ENCODE measurements at regions not wholly inside any gene's neighbourhood (a gene's known extent, or its start where the extent isn't known, plus 50 kb on each side); places are given as distances from the start of the nearest gene placed in this dataset.
"Not testable (repeated sequence)": the region's sequence is repeated elsewhere in the genome, so short reads cannot be mapped to it uniquely, and the experiment has no call there.

DNA sequence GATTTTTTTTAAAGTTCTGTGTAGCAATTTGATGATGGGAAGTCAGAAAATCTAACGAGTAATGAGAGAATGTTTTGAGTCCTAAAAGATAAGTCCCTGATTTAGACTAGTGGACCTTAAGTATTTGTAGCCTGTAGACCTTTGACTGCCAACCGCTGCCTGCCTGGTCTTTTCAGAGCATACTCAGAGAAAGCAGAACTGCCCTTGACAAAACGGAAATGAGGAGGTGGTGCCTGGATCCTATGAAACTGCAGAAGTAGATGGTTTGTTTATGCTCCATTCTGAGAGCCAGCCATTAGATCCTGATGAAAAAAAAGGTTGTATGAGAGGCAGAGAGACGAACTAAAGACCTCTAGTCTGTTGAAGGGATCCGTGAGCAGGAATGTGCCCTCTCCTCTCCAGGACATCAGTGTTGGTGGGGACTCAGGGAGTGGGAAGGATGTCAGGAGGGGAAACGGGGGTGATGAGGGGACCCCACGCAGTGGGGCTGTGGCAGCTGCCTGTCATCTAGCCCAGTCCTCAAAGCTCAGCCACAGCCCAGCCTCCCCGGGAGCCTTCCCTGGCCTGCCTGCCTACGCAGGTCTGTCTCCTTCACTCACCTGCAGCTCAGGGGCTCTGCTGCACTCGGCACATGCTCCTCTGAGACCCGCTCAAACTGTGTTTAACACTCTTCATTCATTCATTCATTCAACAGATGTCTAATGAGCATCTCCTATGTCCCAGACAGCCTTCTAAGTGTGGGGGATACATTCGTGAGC, 447.5 kb downstream of the AACS start:
- no peak for DNase-seq

DNA sequence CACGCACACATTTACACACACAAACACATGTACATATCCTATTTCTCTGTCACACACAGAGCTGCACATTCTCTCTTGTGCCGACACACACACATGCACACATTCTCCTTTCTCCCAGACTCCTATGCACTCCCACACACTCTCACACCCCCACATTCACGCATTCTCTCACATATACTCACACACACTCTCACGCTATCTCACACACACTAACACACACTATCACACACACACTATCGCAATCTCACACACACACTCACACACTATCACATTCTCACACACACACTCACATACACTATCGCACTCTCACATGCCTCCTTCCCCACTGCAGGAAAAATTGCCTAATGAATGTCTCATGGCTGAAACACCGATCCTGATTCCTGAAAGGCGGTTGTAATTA, 450.7 kb downstream of the AACS start:
- DNase-seq = no peak

DNA sequence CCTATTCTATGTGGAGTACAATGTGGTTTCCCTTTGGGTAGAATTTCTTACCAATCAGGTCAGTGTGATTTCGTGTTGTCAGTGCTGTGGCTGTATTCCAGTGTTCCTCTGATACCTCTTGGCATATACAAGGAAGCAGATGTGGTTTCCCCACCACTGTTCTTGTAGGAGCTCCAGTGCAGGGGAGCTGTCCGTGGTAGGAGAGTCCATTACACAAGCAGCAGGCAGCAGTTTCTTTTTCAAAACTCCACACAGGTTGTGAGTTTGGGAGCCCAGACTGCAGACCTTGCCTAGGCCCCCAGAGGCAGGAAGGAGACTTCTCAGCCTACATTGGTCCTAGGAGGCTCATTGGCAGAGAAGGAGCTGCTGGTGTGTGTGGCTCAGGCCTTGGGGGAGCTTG, 452.8 kb downstream of the AACS start:
- DNase-seq = no peak

DNA sequence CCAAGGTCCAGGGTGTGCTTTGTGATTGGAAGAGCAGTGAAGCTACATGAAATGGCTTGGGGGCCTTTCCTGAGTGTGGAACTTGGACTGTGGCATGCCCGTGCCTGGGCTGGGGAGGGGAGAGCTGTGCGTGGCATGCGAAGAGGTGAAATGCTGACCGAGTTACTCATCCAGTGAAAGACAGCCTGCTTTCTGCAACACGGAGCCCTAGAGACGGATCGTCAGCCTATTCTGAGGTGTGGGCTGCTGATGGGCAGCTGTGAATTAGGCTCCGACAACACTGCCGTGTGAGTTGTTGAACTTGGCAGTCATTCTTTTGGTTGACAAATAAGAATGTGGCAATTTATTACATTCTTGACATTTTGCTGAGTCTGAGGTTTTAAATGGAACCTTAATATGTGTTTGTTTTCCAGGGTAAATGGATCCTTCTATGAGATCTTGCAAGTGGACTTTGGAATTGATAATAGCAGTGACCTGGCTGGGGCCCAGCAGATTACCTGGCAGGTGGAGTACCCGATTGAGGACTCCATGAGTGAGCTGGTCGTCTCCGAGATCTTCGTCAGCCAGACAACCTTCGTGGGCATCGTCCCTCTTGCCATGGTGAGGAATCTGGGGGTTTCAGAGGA, 453.9 kb downstream of the AACS start:
- DNase-seq = no peak

DNA sequence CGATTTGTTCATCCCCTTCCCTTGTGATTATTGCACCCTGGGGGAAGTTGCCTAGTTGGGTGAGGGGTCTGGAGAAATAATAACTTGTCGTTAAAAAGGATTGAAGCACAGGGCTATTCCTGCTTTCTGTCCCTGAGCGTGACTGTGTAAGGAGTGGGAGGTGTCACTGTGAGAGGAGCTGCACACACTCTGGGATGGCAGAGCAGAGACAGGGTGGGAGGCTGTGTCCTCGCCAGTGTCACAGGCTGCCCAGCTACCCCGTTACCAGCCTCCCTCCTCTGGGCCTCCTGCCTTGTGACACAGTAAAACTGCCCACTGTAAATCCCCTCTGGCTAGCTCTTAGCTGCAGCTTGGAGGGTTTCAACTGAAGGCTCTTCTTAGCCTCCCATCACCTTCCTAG, 460.6 kb downstream of the AACS start:
- no peak for DNase-seq

DNA sequence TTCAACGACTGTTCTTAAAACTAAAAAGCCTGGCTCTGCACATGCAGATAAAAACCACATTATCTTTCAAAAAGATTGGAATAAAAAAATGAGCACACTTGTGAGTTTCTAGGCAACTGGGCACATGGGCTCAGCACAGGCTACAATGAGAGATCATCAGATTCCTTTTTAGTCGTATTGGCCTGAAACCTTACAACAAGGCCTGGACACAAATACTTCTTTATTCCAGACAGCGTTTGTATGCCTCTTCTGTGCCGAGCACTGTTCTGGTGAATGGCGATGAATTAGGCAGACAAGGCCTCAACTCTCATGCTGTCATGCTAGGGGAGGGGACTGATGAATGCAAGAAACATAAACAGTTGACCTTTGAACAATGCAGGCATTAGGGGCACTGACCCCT, 463.0 kb downstream of the AACS start:
- DNase-seq = no peak

DNA sequence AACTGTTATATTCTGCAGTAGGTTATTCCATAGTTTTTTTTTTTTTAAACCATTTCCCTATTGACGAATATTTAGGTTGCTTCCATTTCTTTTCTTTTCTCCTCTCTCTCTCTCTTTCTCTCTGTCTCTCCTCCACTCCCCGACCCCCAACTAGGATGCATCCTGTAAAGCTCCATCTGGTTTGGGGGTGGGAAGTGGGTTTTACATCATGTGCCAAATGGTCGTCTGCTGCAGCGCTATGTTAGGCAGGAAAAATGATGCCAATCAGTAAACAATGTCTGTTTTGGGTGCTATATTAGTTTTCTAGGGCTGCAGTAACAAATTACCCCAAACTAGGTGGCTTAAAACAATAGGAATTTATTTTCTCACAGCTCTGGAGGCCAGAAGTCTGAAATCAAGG, 465.0 kb downstream of the AACS start:
- no peak for DNase-seq

DNA sequence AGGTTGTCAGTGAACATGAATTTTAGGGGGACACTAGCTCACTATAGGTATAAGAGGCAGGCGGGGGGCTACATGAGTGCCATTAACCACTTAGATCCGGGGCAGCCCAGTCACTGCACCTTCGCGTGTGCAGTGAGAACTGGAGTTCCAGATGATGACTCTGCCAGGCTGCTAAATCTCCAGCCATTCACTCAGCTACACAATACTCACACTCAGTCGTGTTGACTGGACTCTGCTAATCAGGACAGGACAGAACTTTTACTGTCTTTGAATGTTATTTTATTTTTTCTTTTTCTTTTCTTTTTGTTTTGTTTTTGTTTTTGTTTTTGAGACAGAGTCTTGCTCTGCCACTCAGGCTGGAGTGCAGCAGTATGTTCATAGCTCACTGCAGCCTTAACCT, 465.6 kb downstream of the AACS start:
- no peak for DNase-seq

DNA sequence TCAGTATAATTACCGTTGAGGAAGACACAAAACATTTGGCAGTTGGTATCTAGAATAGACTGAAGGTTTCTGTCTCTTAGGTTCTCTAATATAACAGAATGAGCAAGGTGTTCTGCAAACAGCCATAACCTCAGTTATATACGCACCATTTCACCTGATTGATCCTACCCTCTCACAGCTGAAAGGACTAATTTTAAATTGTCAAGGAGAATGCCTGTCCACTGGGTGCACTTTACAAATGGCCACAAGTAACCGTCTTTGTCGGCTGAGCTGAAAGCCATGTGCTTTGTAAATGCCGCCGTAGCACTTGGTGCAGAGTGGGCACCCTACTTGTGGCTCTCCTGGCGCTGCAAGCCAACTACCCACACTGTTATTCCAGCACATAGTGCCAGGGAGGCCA, 466.3 kb downstream of the AACS start:
- no peak for DNase-seq

DNA sequence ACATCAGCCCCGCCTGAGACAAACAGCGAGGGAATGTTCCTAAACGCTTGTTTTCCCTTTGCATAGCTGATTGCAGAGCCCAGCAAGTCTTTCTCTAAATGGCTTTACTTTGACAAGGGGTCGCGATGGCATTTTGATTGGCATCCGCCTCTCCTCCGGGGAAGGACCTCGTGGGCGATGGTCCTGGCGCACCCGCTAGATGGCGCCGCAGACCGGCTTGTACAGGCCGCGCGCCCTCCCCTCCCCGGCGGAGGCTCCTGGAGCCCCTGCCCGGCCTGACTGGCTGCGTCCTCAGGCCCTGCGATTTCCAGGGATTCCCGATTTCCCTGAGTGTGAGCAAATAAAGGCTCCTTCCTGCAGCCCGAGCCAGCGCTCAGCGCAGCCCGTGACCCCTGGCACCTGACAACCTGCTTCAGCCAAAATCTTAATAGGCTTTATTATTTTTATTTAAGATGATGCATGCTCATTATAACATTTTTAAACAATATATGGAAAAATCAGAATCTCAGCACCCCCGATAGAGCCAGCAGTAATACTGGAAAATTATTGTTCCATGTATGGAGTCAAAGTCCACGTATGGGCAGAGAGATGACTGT, 468.3 kb downstream of the AACS start:
- no peak for DNase-seq

DNA sequence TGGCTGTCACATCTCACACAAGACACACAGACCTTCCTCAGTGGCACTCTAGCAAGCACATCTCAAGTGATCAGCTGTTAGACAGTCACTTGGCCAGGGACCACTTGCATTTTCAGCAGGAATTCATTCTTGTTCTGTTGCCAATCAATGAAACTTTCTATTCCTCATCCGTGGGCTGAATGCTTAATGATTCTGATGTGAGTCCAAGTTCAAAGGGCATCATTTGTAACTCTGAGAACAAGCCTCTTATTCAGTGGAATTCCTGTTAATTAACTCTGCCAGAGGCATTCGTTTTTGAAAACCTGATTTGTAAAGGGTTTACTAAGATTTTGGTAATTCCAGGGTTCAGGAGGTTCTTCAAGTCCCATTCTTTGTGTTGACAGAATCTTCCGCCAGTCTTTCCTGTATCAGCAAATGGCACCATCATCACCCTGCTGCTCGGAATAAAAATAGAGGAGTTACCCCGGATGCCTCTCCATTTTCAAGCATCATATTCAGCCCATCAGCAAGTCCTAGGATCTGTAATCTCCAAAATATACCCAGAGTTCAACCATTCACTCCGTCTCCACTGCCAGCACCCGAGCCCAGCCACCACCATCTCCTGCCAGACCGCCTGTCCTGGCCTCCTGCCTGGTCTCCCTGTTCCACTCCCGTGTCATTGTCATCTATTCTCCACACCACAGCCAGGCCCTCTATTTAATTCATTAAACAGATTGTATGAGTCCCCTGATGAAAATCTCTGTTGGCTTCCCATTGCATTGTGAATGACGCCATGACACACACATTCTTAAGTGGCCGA, 473.4 kb downstream of the AACS start:
- DNase-seq = no peak

DNA sequence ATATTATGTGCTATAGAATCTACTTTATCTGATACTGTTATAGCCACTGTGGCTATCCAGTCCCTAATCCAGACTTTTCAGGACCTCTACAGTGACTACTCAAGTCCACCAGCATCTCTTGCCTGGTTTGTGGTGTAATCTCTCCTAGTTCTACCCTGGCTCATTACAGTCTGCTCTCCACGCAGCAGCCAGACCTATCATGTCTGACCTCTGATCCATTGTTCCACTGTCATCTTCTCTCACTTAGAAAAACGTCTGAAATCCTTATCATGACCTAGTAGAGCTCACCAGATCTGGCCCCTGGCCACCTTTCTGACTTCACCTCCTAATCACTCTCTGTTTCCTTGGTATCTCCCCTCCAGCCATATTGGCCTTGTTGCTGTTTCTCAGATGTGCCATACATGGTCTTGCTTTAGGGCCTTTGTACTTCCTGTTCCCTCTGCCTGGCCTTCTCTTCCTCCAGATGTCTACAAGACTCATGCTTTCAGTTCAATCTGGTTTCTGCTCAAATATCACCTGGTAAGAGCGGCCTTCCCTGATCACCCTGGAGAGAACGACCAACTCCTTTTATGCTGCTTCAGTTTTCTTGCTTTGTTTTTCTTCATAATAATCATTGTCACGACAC, 475.5 kb downstream of the AACS start:
- no peak for DNase-seq

DNA sequence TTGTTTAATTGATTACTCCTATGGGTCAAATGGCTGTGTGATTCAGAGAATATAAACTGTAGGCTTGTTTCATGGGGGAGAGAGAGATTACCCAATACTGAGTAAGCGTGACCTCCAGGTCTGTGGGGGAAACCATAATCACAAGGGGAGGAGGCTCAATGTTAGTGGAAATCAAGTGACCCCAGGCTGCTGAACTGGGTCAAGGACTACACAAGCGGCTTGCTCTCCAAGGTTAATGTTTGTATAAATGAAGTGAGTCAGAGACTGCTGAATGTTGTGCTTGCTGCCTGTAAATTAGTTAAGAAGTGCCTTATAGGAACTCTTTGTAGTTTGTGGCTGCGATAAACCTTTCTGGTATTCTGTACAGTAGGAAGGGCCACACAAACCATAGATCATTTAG, 479.7 kb downstream of the AACS start:
- no peak for DNase-seq

DNA sequence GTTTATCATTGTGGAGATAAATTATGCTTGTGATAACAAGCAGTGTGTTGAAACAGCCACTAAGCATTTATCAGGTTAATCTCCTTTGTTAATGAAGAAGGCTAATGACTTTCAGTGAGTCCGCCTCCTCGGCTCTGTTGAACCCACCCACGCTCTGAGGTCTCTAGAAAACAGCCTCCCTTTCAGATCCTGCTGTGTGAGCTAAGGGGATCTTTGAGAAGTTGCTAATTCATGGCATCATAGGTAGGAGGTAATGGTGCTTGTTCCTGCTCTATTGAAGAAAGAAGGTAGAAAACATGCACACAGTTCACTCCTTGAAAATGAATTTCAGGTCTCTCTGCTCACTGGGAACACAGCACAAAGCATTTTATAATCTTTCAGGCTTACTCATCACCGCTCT, 483.9 kb downstream of the AACS start:
- DNase-seq = no peak

DNA sequence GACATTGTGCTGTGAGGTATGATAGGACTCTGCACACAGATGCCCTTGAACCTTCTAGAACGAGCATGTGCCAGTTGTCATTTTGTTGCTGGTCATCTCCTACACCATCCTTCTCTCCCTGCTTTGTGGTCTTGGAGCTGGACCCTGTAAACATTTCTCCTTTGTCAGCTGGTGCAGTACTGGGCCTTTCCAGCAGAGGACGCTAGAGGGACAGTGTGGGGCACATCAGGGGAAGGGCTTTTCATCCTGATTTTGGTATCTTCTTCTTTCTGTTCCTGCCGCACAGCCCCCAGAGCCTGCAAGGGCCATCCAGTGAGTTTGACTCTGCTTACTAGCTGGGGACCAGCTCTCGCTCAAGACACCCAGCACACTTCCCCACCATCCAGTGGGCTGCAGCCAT, 484.6 kb downstream of the AACS start:
- no peak for DNase-seq

DNA sequence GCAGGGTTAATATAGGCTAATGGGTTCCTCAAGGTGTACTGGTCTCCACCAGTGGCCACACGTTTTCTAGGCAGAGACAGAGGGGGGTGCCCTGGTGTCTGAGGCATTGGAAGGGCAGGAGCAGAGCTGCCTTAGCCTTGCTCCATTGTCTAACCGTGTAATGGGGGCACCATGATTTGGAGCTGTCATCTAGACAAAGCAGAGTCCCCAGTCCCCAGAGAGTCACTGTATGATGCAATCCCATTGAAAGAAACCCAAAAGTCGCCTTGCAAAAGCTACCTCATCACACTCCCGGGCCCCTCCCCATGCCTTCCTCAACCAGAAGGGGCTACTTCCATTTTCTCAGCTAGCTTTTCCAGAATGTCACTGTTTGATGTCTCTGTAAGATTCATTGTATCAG, 487.1 kb downstream of the AACS start:
- DNase-seq = no peak

DNA sequence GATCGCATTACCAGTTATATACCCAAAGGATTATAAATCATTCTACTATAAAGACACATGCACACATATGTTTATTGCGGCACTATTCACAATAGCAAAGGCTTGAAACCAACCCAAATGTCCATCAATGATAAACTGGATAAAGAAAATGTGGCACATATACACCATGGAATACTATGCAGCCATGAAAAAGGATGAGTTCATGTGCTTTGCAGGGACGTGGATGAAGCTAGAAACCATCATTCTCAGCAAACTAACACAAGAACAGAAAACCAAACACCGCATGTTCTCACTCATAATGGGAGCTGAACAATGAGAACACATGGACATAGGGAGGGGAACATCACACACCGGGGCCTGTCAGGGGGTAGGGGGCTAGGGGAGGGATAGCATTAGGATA, 495.8 kb downstream of the AACS start:
- not testable (repeated sequence) for DNase-seq

DNA sequence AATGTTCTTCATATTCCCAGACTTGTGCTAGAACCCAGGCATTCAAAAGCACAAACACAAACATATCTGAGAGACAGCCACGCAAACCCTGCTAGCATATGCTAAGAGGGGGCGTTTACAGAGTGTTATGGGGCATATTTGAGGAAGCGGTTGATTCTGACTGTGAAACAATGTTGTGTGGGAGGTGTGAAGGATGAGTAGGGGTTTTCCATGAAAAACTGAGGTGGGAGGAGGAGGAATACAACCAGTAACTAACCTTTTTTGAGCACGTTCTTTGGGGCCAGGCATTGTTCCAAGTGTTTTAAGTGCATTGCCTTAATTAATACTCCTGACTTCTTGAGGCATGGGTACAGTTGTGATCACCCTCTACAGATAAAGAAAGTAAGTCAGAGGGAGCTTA, 499.5 kb downstream of the AACS start:
- DNase-seq = no peak

DNA sequence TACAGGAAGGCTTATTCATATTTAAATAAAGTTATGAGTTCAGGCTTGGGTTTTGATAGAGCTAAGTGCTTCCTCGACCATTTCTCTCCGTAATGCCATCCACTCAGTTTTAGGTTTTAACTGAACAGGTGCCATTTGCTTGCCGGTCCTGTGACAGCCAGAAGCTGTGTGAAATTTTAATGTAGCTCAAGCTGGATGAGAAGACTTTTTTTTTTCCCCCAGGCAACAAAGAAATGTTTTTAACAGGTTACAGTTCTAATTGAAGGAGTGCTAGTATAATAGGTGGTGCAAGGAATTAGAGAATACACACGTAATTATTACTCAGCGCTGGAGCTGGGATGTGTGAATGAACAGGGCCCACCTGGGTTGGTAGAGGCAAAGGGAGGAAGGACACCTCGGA, 502.3 kb downstream of the AACS start:
- no peak for DNase-seq

DNA sequence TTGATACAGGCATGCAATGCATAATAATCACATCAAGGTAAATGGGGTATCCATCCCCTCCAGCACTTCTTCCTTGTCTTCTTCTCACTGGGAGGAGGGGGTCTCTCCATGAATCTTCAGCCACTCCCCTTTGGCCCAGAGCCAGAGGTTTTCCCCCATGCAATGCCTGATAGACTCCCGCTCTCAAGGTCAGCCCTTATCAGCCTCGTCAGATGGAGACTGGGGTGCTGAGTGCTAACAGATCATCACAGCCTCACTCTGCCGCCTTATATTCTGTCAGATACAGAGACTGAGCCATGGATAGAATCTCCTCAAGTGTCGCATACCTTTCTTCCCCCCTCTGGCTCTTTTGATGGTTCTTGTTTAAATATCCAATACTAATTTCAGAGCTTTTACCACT, 503.1 kb downstream of the AACS start:
- DNase-seq = no peak

DNA sequence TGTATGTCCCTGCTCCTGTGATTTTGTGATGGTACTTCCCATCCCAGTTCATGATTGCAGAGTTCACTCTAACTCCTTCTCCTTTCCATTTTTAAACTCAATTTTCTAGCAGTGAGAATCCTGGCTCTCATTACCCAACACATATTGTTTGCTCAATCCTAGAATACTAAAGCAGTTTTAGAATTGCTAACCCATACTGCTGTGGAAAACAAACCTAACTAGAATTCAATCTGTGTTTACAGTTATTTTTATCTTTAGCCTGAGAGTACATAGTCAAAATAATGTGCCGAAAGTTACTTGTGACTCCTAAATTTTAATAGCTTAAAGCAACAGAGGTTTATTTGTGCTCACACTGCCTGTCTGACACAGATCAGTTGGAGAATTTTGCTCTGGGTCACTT, 508.0 kb downstream of the AACS start:
- no peak for DNase-seq

DNA sequence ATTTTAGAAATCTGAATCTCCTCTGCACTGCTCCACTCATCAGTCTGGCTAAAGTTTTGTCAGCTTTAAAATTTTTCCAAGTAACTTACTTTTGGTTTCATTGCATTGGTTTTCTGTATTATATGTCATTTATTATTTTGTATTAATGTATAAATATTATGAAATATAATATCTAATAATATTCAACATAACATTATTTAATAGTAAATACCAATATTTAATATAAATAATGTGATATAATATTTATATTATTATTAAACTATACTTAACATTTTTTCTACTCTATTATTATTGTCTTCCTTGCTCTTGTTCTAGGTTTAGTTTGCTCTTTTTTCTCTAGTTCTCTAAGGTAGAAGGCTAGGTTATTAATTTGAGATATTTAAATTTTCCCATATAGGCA, 512.1 kb downstream of the AACS start:
- DNase-seq = no peak

DNA sequence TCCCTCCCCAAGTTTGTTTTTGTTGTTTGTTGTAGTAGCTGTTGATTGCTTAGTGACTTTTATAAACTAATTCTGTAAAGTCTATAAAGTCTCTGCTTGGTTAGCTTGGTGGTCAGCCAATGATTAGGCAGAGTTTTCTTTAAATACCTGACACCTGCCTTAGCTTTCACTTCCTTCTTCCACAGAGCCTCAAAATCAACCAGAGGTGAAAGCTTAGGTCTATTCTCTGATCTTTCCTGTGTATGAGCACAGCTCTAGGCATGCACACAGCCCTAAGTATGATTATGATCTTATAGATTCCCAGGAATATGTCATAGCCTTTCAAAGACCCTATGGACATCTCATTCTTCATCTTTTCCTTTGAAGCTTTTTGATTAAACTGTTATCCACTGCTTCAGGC, 514.7 kb downstream of the AACS start:
- no peak for DNase-seq
